Naive B cell (primary cell): ENCODE measurements at regions not wholly inside any gene's neighbourhood (a gene's known extent, or its start where the extent isn't known, plus 50 kb on each side); places are given as distances from the start of the nearest gene placed in this dataset.
A peak's percentile ranks its signal among the peaks of the same experiment; 100 is the strongest.

Experiments used
- ATAC-seq, 2 donors: fragments of 150-1000 bp; cut with Tn5 transposase; 2 replicates each; pipeline ENCODE4 v1.10.0; 2021; ENCODE audit warnings: low read depth in 2 of 2, mild to moderate bottlenecking in 2 of 2, moderate library complexity in 2 of 2
- DNase-seq: peaks from one replicate; pipeline ENCODE4 v3.0.0; 2022
- H3K27ac Mint-ChIP-seq, 6 donors: one replicate each; pipeline ENCODE4 v1.8.0; 2020 to 2022; ENCODE audit warnings: mild to moderate bottlenecking in 6 of 6, mixed read lengths in 6 of 6, moderate library complexity in 5 of 6, inconsistent platforms in 2 of 6
- H3K27me3 Mint-ChIP-seq, 3 donors: one replicate each; pipeline ENCODE4 v1.8.0; 2021 to 2022; ENCODE audit warnings: mixed read lengths in 3 of 3, mild to moderate bottlenecking in 1 of 3
- H3K36me3 Mint-ChIP-seq, 2 donors: one replicate each; pipeline ENCODE4 v1.8.0; 2020 to 2022; ENCODE audit warnings: mixed read lengths in 2 of 2, inconsistent platforms in 1 of 2, mild to moderate bottlenecking in 1 of 2
- H3K4me1 Mint-ChIP-seq, 3 donors: one replicate each; pipeline ENCODE4 v1.8.0; 2020 to 2022; ENCODE audit warnings: mixed read lengths in 3 of 3, inconsistent platforms in 1 of 3, mild to moderate bottlenecking in 1 of 3, moderate library complexity in 1 of 3
- H3K4me3 Mint-ChIP-seq, 8 donors: one replicate each; pipeline ENCODE4 v1.8.0; 2020 to 2022; ENCODE audit warnings: mild to moderate bottlenecking in 8 of 8, mixed read lengths in 8 of 8, moderate library complexity in 8 of 8, inconsistent platforms in 2 of 8
- H3K9me3 Mint-ChIP-seq, 7 donors: one replicate each; pipeline ENCODE4 v1.8.0; 2020 to 2022; ENCODE audit warnings: mixed read lengths in 7 of 7, mild to moderate bottlenecking in 5 of 7, inconsistent platforms in 2 of 7, moderate library complexity in 1 of 7

GRCh38 chr15:60057554-60057953 is 53.4 kb downstream of the FOXB1 start:
- ATAC-seq (no peak), DNase-seq (no peak)
- Mint-ChIP-seq H3K27me3 (peaks cover 15 to 43% (median 17%) of the 10 kb centered on the region in 3 donors), H3K9me3 (peaks cover 7 to 25% (median 19%) of the 10 kb centered on the region in 7 donors), H3K36me3 (peaks cover 9 to 10% of the 10 kb centered on the region in 2 donors), H3K27ac (no peak overlapping the region), H3K4me3 (no peak overlapping the region), H3K4me1 (no peaks in the 10 kb centered on the region)

GRCh38 chr15:60059186-60059585 is 55.1 kb downstream of the FOXB1 start:
- Mint-ChIP-seq H3K4me1 (no peaks in the 10 kb centered on the region), H3K27ac (no peak overlapping the region), H3K9me3 (peaks cover 7 to 36% (median 22%) of the 10 kb centered on the region in 7 donors), H3K4me3 (peak overlapping the region in 1 of 8 donors; percentile 42), H3K36me3 (peaks cover 10% of the 10 kb centered on the region in 2 donors), H3K27me3 (peaks cover 13 to 37% (median 15%) of the 10 kb centered on the region in 3 donors)
- ATAC-seq (no peak), DNase-seq (no peak)

- Mint-ChIP-seq H3K4me3 (no peak overlapping the region), H3K27me3 (peaks cover 13 to 32% (median 20%) of the 10 kb centered on the region in 3 donors), H3K36me3 (peaks cover 10% of the 10 kb centered on the region in 2 donors), H3K9me3 (peaks cover 7 to 39% (median 22%) of the 10 kb centered on the region in 7 donors), H3K27ac (no peak overlapping the region), H3K4me1 (no peaks in the 10 kb centered on the region)
- no peak for DNase-seq
- ATAC-seq: no peak
These were observed 57.6 kb downstream of the FOXB1 start for GRCh38 chr15:60061758-60062157.

GRCh38 chr15:60062826-60063225 is 58.7 kb downstream of the FOXB1 start:
- DNase-seq (no peak), ATAC-seq (no peak)
- Mint-ChIP-seq H3K36me3 (peaks cover 10% of the 10 kb centered on the region in 2 donors), H3K4me3 (no peak overlapping the region), H3K9me3 (peaks cover 7 to 39% (median 22%) of the 10 kb centered on the region in 7 donors), H3K27me3 (peaks cover 11 to 22% (median 13%) of the 10 kb centered on the region in 3 donors), H3K4me1 (no peaks in the 10 kb centered on the region), H3K27ac (no peak overlapping the region)

GRCh38 chr15:60065951-60066350 is 61.8 kb downstream of the FOXB1 start:
- peaks cover 0 to 5% (median 0%) of the 10 kb centered on the region in 3 donors for H3K27me3 Mint-ChIP-seq
- ATAC-seq: no peak
- DNase-seq: no peak
- peaks cover 7 to 30% (median 17%) of the 10 kb centered on the region in 7 donors for H3K9me3 Mint-ChIP-seq
- no peak overlapping the region for H3K4me3 Mint-ChIP-seq
- no peaks in the 10 kb centered on the region for H3K4me1 Mint-ChIP-seq
- no peak overlapping the region for H3K27ac Mint-ChIP-seq
- H3K36me3 Mint-ChIP-seq: peaks cover 10% of the 10 kb centered on the region in 2 donors

- peaks cover 0 to 4% (median 0%) of the 10 kb centered on the region in 7 donors for H3K9me3 Mint-ChIP-seq
These were observed 66.9 kb downstream of the FOXB1 start for GRCh38 chr15:60070838-60071493.

GRCh38 chr15:60072826-60073465 is 68.8 kb downstream of the FOXB1 start:
- Mint-ChIP-seq H3K27me3 (no peaks in the 10 kb centered on the region), H3K4me1 (no peaks in the 10 kb centered on the region), H3K4me3 (no peak overlapping the region), H3K27ac (no peak overlapping the region), H3K9me3 (peaks cover 0 to 4% (median 0%) of the 10 kb centered on the region in 7 donors), H3K36me3 (no peaks in the 10 kb centered on the region)
- ATAC-seq (no peak), DNase-seq (no peak)

More at GRCh38 chr15:60070838-60071493, 66.9 kb downstream of the FOXB1 start:
- H3K4me3 Mint-ChIP-seq: no peak overlapping the region
- no peaks in the 10 kb centered on the region for H3K36me3 Mint-ChIP-seq
- no peaks in the 10 kb centered on the region for H3K4me1 Mint-ChIP-seq
- ATAC-seq (no peak), DNase-seq (no peak)
- peaks cover 0 to 4% (median 0%) of the 10 kb centered on the region in 3 donors for H3K27me3 Mint-ChIP-seq
- H3K27ac Mint-ChIP-seq: no peak overlapping the region

GRCh38 chr15:60073466-60073840 is 69.3 kb downstream of the FOXB1 start:
- Mint-ChIP-seq H3K4me3 (no peak overlapping the region), H3K27ac (no peak overlapping the region), H3K4me1 (no peaks in the 10 kb centered on the region), H3K36me3 (no peaks in the 10 kb centered on the region), H3K27me3 (no peaks in the 10 kb centered on the region), H3K9me3 (peaks cover 0 to 4% (median 0%) of the 10 kb centered on the region in 7 donors)
- DNase-seq (no peak), ATAC-seq (no peak)

GRCh38 chr15:60074181-60074885 is 70.2 kb downstream of the FOXB1 start:
- ATAC-seq (no peak), DNase-seq (no peak)
- peaks cover 0 to 4% (median 0%) of the 10 kb centered on the region in 7 donors for H3K9me3 Mint-ChIP-seq
- H3K4me3 Mint-ChIP-seq: no peak overlapping the region
- no peaks in the 10 kb centered on the region for H3K4me1 Mint-ChIP-seq
- no peaks in the 10 kb centered on the region for H3K36me3 Mint-ChIP-seq
- H3K27me3 Mint-ChIP-seq: no peaks in the 10 kb centered on the region
- no peak overlapping the region for H3K27ac Mint-ChIP-seq

GRCh38 chr15:60076045-60076444 is 71.9 kb downstream of the FOXB1 start:
- ATAC-seq (no peak), DNase-seq (no peak)
- no peak overlapping the region for H3K27ac Mint-ChIP-seq
- H3K4me1 Mint-ChIP-seq: no peaks in the 10 kb centered on the region
- H3K9me3 Mint-ChIP-seq: peaks cover 0 to 4% (median 0%) of the 10 kb centered on the region in 7 donors
- no peaks in the 10 kb centered on the region for H3K27me3 Mint-ChIP-seq
- H3K36me3 Mint-ChIP-seq: no peaks in the 10 kb centered on the region
- no peak overlapping the region for H3K4me3 Mint-ChIP-seq

GRCh38 chr15:60076582-60077276 is 72.6 kb downstream of the FOXB1 start:
- H3K9me3 Mint-ChIP-seq: peaks cover 0 to 4% (median 0%) of the 10 kb centered on the region in 7 donors
- no peak overlapping the region for H3K27ac Mint-ChIP-seq
- no peak for DNase-seq
- H3K27me3 Mint-ChIP-seq: peaks cover 0 to 4% (median 2%) of the 10 kb centered on the region in 3 donors
- H3K4me1 Mint-ChIP-seq: no peaks in the 10 kb centered on the region
- no peaks in the 10 kb centered on the region for H3K36me3 Mint-ChIP-seq
- ATAC-seq: no peak
- no peak overlapping the region for H3K4me3 Mint-ChIP-seq

- H3K36me3 Mint-ChIP-seq: no peaks in the 10 kb centered on the region
- no peak overlapping the region for H3K4me3 Mint-ChIP-seq
- DNase-seq: no peak
- peaks cover 0 to 6% (median 5%) of the 10 kb centered on the region in 3 donors for H3K27me3 Mint-ChIP-seq
- no peak for ATAC-seq
- no peaks in the 10 kb centered on the region for H3K4me1 Mint-ChIP-seq
- peaks cover 0 to 4% (median 0%) of the 10 kb centered on the region in 7 donors for H3K9me3 Mint-ChIP-seq
- no peak overlapping the region for H3K27ac Mint-ChIP-seq
These were observed 73.7 kb downstream of the FOXB1 start for GRCh38 chr15:60077581-60078359.

- no peak overlapping the region for H3K4me3 Mint-ChIP-seq
- ATAC-seq: no peak
- no peaks in the 10 kb centered on the region for H3K4me1 Mint-ChIP-seq
- H3K27me3 Mint-ChIP-seq: peaks cover 0 to 6% (median 5%) of the 10 kb centered on the region in 3 donors
- no peaks in the 10 kb centered on the region for H3K36me3 Mint-ChIP-seq
- DNase-seq: no peak
- no peaks in the 10 kb centered on the region for H3K9me3 Mint-ChIP-seq
- H3K27ac Mint-ChIP-seq: no peak overlapping the region
These were observed 75.1 kb downstream of the FOXB1 start for GRCh38 chr15:60079210-60079609.
